K562 (cell line): ENCODE measurements at regions not wholly inside any gene's neighbourhood (a gene's known extent, or its start where the extent isn't known, plus 50 kb on each side); places are given as distances from the start of the nearest gene placed in this dataset.
A peak's percentile ranks its signal among the peaks of the same experiment; 100 is the strongest.

ENCODE experiments used
- ARID1B ChIP-seq: fragments of 450-650 bp; IDR thresholded peaks from 2 replicates; pipeline ENCODE4 v1.6.1; 2016; ENCODE audit warnings: antibody characterized with exemption, mild to moderate bottlenecking, inconsistent platforms
- COPS2 ChIP-seq: fragments of 450-650 bp; conservative IDR thresholded peaks from 2 replicates; pipeline ENCODE4 v1.6.1; 2016; ENCODE audit warnings: mild to moderate bottlenecking, moderate library complexity
- MEF2D ChIP-seq: conservative IDR thresholded peaks from 2 replicates; pipeline ENCODE4 v1.6.1; 2016; ENCODE audit warnings: low read depth, missing genetic modification characterization, missing compliant biosample characterization
- TF ChIP-seq, protein P1 (sequence below): fragments of 450-650 bp; formaldehyde crosslinking; IDR thresholded peaks from 2 replicates; pipeline ENCODE4 v1.4.0; 2020; ENCODE audit warnings: mild to moderate bottlenecking, mixed read lengths
- TF ChIP-seq, protein P2 (sequence below): fragments of 450-650 bp; IDR thresholded peaks from 2 replicates; pipeline ENCODE4 v1.6.1; 2017; ENCODE audit warnings: antibody characterized with exemption, mild to moderate bottlenecking
- TF ChIP-seq, protein P3 (sequence below), 2 experiments: fragments of 450-650 bp; IDR thresholded peaks; 2 replicates each; pipeline ENCODE4 v1.6.1; 2016; ENCODE audit warnings: mild to moderate bottlenecking in 2 of 2, borderline replicate concordance in 1 of 2, low read depth in 1 of 2, moderate library complexity in 1 of 2

DNA sequence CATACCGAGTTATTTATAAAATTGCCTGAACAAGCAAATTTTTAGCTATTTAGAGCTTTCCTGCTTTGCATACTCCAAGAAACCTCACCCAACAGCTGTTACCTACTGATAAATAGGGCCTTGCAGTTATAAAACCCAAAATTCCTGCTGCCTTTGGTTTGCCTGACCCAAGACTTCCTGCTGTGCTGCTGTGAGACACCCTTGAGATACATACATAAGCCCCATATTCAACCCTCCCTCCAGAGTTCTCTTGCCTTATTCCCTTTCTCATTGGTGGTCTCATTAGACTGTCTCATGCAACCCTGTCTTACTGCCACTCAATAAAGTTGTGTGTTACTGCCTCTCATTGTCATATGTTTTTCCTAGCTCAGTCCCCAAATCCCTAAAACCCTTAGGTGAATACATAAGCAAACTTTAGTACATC lies 677.6 kb downstream of the UQCRFS1 start (continued):
- TF ChIP-seq, protein P1, sequence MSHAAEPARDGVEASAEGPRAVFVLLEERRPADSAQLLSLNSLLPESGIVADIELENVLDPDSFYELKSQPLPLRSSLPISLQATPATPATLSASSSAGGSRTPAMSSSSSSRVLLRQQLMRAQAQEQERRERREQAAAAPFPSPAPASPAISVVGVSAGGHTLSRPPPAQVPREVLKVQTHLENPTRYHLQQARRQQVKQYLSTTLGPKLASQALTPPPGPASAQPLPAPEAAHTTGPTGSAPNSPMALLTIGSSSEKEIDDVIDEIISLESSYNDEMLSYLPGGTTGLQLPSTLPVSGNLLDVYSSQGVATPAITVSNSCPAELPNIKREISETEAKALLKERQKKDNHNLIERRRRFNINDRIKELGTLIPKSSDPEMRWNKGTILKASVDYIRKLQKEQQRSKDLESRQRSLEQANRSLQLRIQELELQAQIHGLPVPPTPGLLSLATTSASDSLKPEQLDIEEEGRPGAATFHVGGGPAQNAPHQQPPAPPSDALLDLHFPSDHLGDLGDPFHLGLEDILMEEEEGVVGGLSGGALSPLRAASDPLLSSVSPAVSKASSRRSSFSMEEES (CRISPR knock-in tag): no peak
- TF ChIP-seq, protein P2, sequence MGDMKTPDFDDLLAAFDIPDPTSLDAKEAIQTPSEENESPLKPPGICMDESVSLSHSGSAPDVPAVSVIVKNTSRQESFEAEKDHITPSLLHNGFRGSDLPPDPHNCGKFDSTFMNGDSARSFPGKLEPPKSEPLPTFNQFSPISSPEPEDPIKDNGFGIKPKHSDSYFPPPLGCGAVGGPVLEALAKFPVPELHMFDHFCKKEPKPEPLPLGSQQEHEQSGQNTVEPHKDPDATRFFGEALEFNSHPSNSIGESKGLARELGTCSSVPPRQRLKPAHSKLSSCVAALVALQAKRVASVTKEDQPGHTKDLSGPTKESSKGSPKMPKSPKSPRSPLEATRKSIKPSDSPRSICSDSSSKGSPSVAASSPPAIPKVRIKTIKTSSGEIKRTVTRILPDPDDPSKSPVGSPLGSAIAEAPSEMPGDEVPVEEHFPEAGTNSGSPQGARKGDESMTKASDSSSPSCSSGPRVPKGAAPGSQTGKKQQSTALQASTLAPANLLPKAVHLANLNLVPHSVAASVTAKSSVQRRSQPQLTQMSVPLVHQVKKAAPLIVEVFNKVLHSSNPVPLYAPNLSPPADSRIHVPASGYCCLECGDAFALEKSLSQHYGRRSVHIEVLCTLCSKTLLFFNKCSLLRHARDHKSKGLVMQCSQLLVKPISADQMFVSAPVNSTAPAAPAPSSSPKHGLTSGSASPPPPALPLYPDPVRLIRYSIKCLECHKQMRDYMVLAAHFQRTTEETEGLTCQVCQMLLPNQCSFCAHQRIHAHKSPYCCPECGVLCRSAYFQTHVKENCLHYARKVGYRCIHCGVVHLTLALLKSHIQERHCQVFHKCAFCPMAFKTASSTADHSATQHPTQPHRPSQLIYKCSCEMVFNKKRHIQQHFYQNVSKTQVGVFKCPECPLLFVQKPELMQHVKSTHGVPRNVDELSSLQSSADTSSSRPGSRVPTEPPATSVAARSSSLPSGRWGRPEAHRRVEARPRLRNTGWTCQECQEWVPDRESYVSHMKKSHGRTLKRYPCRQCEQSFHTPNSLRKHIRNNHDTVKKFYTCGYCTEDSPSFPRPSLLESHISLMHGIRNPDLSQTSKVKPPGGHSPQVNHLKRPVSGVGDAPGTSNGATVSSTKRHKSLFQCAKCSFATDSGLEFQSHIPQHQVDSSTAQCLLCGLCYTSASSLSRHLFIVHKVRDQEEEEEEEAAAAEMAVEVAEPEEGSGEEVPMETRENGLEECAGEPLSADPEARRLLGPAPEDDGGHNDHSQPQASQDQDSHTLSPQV: 0 out of 2 replicates have a peak, but pooled peaks have one; percentile 16
- TF ChIP-seq, protein P3, sequence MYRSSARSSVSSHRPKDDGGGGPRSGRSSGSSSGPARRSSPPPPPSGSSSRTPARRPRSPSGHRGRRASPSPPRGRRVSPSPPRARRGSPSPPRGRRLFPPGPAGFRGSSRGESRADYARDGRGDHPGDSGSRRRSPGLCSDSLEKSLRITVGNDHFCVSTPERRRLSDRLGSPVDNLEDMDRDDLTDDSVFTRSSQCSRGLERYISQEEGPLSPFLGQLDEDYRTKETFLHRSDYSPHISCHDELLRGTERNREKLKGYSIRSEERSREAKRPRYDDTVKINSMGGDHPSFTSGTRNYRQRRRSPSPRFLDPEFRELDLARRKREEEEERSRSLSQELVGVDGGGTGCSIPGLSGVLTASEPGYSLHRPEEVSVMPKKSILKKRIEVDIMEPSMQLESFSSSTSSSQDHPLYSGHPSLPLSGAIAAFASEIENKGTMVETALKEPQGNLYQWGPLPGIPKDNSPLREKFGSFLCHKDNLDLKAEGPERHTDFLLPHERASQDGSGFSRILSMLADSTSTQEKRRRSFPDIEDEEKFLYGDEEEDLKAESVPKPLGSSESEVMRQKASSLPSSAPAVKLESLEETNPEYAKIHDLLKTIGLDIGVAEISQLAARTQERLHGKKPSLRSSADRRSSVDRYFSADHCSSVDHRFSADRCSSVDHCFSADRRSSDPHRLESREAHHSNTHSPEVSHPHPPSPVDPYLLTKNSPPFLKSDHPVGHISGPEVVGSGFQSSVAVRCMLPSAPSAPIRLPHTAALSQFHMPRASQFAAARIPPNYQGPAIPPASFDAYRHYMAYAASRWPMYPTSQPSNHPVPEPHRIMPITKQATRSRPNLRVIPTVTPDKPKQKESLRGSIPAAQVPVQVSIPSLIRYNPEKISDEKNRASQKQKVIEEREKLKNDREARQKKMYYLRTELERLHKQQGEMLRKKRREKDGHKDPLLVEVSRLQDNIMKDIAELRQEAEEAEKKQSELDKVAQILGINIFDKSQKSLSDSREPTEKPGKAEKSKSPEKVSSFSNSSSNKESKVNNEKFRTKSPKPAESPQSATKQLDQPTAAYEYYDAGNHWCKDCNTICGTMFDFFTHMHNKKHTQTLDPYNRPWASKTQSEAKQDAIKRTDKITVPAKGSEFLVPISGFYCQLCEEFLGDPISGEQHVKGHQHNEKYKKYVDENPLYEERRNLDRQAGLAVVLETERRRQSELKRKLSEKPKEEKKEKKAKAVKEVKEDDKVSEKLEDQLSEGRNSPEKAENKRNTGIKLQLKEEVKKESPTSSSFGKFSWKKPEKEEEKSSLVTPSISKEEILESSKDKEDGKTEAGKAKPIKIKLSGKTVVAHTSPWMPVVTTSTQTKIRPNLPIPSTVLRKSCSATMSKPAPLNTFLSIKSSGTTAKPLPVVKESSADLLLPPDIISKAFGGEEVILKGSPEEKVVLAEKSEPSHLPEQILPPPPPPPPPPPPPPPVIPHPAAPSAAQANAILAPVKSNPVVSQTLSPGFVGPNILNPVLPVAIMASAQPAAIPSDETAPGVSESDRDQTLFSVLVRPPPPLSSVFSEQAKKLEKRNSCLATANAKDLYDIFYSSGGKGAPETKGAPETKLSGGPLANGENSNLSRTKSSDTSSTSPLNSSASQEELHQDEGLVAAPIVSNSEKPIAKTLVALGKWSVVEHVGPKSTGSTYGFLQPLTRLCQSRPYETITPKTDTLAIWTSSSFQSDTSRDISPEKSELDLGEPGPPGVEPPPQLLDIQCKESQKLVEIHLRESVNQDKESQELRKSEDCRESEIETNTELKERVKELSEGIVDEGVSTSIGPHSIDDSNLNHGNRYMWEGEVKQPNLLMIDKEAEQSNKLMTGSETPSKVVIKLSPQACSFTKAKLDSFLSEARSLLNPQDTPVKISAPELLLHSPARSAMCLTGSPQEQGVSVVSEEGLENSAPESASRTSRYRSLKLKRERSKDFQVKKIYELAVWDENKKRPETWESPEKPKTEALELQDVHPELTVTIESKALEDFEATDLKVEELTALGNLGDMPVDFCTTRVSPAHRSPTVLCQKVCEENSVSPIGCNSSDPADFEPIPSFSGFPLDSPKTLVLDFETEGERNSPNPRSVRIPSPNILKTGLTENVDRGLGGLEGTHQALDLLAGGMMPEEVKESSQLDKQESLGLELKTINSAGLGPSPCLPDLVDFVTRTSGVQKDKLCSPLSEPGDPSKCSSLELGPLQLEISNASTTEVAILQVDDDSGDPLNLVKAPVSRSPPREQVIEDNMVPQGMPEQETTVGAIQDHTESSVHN (IDR thresholded peaks at IDR 0.05; ENCODE audit: borderline replicate concordance in 1 of 2, low read depth in 1 of 2): peak in 1 of 2 experiments; percentile 62; a peak in 1 of 4 replicates
- TF ChIP-seq ARID1B (peak; percentile 82), MEF2D (tag) (peak; percentile 89), COPS2 (no peak)
